ENCODE measurements at regions not wholly inside any gene's neighbourhood (a gene's known extent, or its start where the extent isn't known, plus 50 kb on each side); places are given as distances from the start of the nearest gene placed in this dataset.
"Not testable (repeated sequence)": the region's sequence is repeated elsewhere in the genome, so short reads cannot be mapped to it uniquely, and the experiment has no call there.

DNA sequence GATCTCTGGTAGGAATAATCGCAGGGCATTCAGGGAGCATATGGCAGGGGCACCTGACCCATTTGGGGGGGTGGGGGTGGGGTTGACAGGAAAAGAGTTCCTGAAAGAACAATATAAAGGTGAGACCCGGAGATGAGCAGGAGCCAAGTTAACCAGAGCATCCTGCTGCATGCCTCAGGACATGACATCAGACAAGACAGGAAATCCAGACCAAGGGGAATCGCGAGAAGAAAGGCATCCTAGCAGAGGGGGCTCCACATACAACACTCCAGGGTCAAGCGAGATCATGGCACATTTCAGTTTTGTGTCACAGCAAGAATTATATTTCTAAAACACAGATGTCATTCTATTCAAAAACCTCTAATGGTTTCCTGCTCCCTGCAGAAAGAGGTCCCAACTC is 393.1 kb downstream of the COG6 start:
- no peak for DNase-seq (ENCODE audit: low read depth)
- no peak overlapping the region for H3K4me3 ChIP-seq (ENCODE audit: low read depth, low read length)
- TF ChIP-seq, protein P1, sequence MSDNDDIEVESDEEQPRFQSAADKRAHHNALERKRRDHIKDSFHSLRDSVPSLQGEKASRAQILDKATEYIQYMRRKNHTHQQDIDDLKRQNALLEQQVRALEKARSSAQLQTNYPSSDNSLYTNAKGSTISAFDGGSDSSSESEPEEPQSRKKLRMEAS (IDR thresholded peaks at IDR 0.05; ENCODE audit: low read depth, low read length), result no peak
- TF ChIP-seq, protein P2, sequence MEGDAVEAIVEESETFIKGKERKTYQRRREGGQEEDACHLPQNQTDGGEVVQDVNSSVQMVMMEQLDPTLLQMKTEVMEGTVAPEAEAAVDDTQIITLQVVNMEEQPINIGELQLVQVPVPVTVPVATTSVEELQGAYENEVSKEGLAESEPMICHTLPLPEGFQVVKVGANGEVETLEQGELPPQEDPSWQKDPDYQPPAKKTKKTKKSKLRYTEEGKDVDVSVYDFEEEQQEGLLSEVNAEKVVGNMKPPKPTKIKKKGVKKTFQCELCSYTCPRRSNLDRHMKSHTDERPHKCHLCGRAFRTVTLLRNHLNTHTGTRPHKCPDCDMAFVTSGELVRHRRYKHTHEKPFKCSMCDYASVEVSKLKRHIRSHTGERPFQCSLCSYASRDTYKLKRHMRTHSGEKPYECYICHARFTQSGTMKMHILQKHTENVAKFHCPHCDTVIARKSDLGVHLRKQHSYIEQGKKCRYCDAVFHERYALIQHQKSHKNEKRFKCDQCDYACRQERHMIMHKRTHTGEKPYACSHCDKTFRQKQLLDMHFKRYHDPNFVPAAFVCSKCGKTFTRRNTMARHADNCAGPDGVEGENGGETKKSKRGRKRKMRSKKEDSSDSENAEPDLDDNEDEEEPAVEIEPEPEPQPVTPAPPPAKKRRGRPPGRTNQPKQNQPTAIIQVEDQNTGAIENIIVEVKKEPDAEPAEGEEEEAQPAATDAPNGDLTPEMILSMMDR (IDR thresholded peaks at IDR 0.05; ENCODE audit: low read depth, low read length), result no peak
- no peak for TF ChIP-seq MYC (IDR thresholded peaks at IDR 0.05; ENCODE audit: low read depth, low read length)
- TF ChIP-seq POLR2A (IDR thresholded peaks at IDR 0.05; ENCODE audit: extremely low read depth, insufficient read length), result no peak

- TF ChIP-seq, protein P1 (IDR thresholded peaks at IDR 0.05; ENCODE audit: low read depth, low read length), result no peak
- no peak for TF ChIP-seq MYC (IDR thresholded peaks at IDR 0.05; ENCODE audit: low read depth, low read length)
- TF ChIP-seq, protein P2 (IDR thresholded peaks at IDR 0.05; ENCODE audit: low read depth, low read length), result no peak
- no peak for TF ChIP-seq POLR2A (IDR thresholded peaks at IDR 0.05; ENCODE audit: extremely low read depth, insufficient read length)
- no peak overlapping the region for H3K4me3 ChIP-seq (ENCODE audit: low read depth, low read length)
- DNase-seq (ENCODE audit: low read depth), result no peak
Measured at GRCh38 chr13:40052954-40053353, 397.5 kb downstream of the COG6 start.

- no peak overlapping the region for H3K4me3 ChIP-seq (ENCODE audit: low read depth, low read length)
- DNase-seq (ENCODE audit: low read depth), result no peak
- TF ChIP-seq, protein P2 (IDR thresholded peaks at IDR 0.05; ENCODE audit: low read depth, low read length), result no peak
- TF ChIP-seq, protein P1 (IDR thresholded peaks at IDR 0.05; ENCODE audit: low read depth, low read length), result no peak
- TF ChIP-seq MYC (IDR thresholded peaks at IDR 0.05; ENCODE audit: low read depth, low read length) (no peak), POLR2A (IDR thresholded peaks at IDR 0.05; ENCODE audit: extremely low read depth, insufficient read length) (no peak)
Measured at GRCh38 chr13:40053401-40053800, 397.9 kb downstream of the COG6 start.

GRCh38 chr13:40054422-40054821 is 399.0 kb downstream of the COG6 start:
- DNase-seq (ENCODE audit: low read depth); H3K4me3 ChIP-seq (ENCODE audit: low read depth, low read length): not testable (repeated sequence)

GRCh38 chr13:40056898-40057619 is 401.6 kb downstream of the COG6 start:
- TF ChIP-seq MYC (IDR thresholded peaks at IDR 0.05; ENCODE audit: low read depth, low read length) (no peak), POLR2A (IDR thresholded peaks at IDR 0.05; ENCODE audit: extremely low read depth, insufficient read length) (no peak)
- TF ChIP-seq, protein P1 (IDR thresholded peaks at IDR 0.05; ENCODE audit: low read depth, low read length), result no peak
- TF ChIP-seq, protein P2 (IDR thresholded peaks at IDR 0.05; ENCODE audit: low read depth, low read length), result no peak
- no peak overlapping the region for H3K4me3 ChIP-seq (ENCODE audit: low read depth, low read length)
- DNase-seq (ENCODE audit: low read depth), result no peak

DNA sequence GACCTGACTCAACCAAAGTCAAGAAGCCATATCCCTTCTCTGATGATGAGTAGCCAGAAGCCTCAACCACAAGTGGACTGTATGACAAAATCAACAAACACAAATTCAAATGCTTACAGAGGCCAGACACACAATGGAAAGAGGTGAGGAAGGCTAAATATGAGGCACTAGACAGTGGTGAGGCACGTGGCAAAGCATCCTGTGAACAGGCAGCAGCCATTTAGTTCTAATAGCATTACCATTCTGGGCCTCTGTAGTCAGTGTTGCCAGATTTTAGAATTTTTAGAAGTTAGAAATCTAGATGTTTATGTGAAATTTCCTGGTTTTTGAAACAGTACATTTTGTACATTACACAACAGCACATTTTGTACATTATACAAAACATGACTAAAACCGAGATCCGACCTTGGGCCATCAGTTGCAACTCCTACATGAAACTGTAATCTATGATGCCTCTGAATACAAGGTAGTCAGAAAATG is 403.3 kb downstream of the COG6 start:
- no peak for TF ChIP-seq POLR2A (IDR thresholded peaks at IDR 0.05; ENCODE audit: extremely low read depth, insufficient read length)
- TF ChIP-seq, protein P2 (IDR thresholded peaks at IDR 0.05; ENCODE audit: low read depth, low read length), result no peak
- TF ChIP-seq MYC (IDR thresholded peaks at IDR 0.05; ENCODE audit: low read depth, low read length), result no peak
- TF ChIP-seq, protein P1 (IDR thresholded peaks at IDR 0.05; ENCODE audit: low read depth, low read length), result no peak
- H3K4me3 ChIP-seq (ENCODE audit: low read depth, low read length), result no peak overlapping the region
- DNase-seq (ENCODE audit: low read depth), result no peak

Data from NB4 (cell line).